NCI-H2107 treated with DMSO at 0.1 percent for 48 hours (cell line): ENCODE measurements at regions not wholly inside any gene's neighbourhood (a gene's known extent, or its start where the extent isn't known, plus 50 kb on each side); places are given as distances from the start of the nearest gene placed in this dataset.

Experiments used
- DNase-seq: peaks from one replicate; lab custom pipeline; 2025; ENCODE audit not compliant: unreplicated experiment; lab: John Stamatoyannopoulos, UW

GRCh38 chr4:4808086-4808485, 51.4 kb upstream of the MSX1 start:
- DNase-seq, result no peak

- DNase-seq, result no peak
Observed at GRCh38 chr4:4805887-4806286, 53.6 kb upstream of the MSX1 start.

- DNase-seq, result no peak
Observed at GRCh38 chr4:4803912-4804296, 55.6 kb upstream of the MSX1 start.

- DNase-seq, result no peak
Observed at GRCh38 chr4:4803216-4803911, 56.1 kb upstream of the MSX1 start.

GRCh38 chr4:4800646-4801408, 58.6 kb upstream of the MSX1 start:
- no peak for DNase-seq

GRCh38 chr4:4794421-4794820, 65.0 kb upstream of the MSX1 start:
- no peak for DNase-seq

- DNase-seq, result no peak
Observed at GRCh38 chr4:4792466-4792865, 67.0 kb upstream of the MSX1 start.

- no peak for DNase-seq
Observed at GRCh38 chr4:4791299-4792111, 68.0 kb upstream of the MSX1 start.

- no peak for DNase-seq
Observed at GRCh38 chr4:4789462-4789861, 70.0 kb upstream of the MSX1 start.

- no peak for DNase-seq
Observed at GRCh38 chr4:4788573-4788972, 70.9 kb upstream of the MSX1 start.

GRCh38 chr4:4787421-4787820, 72.0 kb upstream of the MSX1 start:
- DNase-seq, result no peak

- DNase-seq, result no peak
Observed at GRCh38 chr4:4784379-4784778, 75.1 kb upstream of the MSX1 start.

- no peak for DNase-seq
Observed at GRCh38 chr4:4783847-4784246, 75.6 kb upstream of the MSX1 start.

GRCh38 chr4:4782969-4783368, 76.5 kb upstream of the MSX1 start:
- no peak for DNase-seq

GRCh38 chr4:4781936-4782707, 77.3 kb upstream of the MSX1 start:
- no peak for DNase-seq

GRCh38 chr4:4780729-4781244, 78.7 kb upstream of the MSX1 start:
- DNase-seq, result no peak

GRCh38 chr4:4779486-4779885, 80.0 kb upstream of the MSX1 start:
- DNase-seq, result no peak

GRCh38 chr4:4779054-4779453, 80.4 kb upstream of the MSX1 start:
- DNase-seq, result no peak

GRCh38 chr4:4778554-4778953, 80.9 kb upstream of the MSX1 start:
- no peak for DNase-seq

GRCh38 chr4:4776934-4777333, 82.5 kb upstream of the MSX1 start:
- DNase-seq, result no peak

- no peak for DNase-seq
Observed at GRCh38 chr4:4776335-4776734, 83.1 kb upstream of the MSX1 start.
